SK-N-SH (cell line): ENCODE measurements at regions not wholly inside any gene's neighbourhood (a gene's known extent, or its start where the extent isn't known, plus 50 kb on each side); places are given as distances from the start of the nearest gene placed in this dataset.

Experiments
- CTCF ChIA-PET: fragments of 300-600, 350-600 bp; formaldehyde crosslinking; extraction: SDS; loops from one replicate; lab custom pipeline; 2021; lab: Yijun Ruan, JAX
- POLR2A ChIA-PET: fragments of 350-600 bp; sonication (Branson Sonifier 250); formaldehyde crosslinking; extraction: SDS; loops from one replicate; lab custom pipeline; 2020; ENCODE audit warnings: antibody characterized with exemption, inconsistent platforms; lab: Yijun Ruan, JAX
- DNase-seq: peaks from one replicate; pipeline ENCODE4 v3.0.0; 2012
- H2AFZ ChIP-seq: fragments of 200-600 bp; sonication (generic); 2 replicates; pipeline ENCODE4 v1.8.1; 2016; ENCODE audit warnings: antibody characterized with exemption, mild to moderate bottlenecking, low read depth
- H3F3A ChIP-seq: fragments of 200-600 bp; sonication (generic); replicated peaks from 2 replicates; pipeline ENCODE3; 2016; ENCODE audit warnings: antibody characterized with exemption, mild to moderate bottlenecking; ENCODE audit not compliant: insufficient read depth
- H3K27ac ChIP-seq, 2 experiments: fragments of 200-500 bp in 1 of 2; fragments of 200-600 bp in 1 of 2; sonication (Bioruptor generic) in 1 of 2; sonication (generic), shearing (Covaris generic) in 1 of 2; 2 replicates each; pipeline versions ENCODE4 v1.5.1 to v1.6.1; 2014 to 2016; ENCODE audit warnings: low read depth in 2 of 2, inconsistent platforms in 1 of 2, low read length in 1 of 2, mild to moderate bottlenecking in 1 of 2, mixed read lengths in 1 of 2
- H3K27me3 ChIP-seq: fragments of 200-600 bp; sonication (generic), shearing (Covaris generic); 2 replicates; pipeline ENCODE4 v1.6.1; 2016; ENCODE audit warnings: mixed run types; ENCODE audit not compliant: insufficient read depth
- H3K36me3 ChIP-seq, 2 experiments: fragments of 200-500 bp in 1 of 2; fragments of 200-600 bp in 1 of 2; sonication (Bioruptor generic) in 1 of 2; sonication (generic) in 1 of 2; replicated peaks in 1 of 2; 2 replicates each; pipeline versions ENCODE3 to v1.5.1; 2014 to 2016; ENCODE audit warnings: low read length in 1 of 2, mild to moderate bottlenecking in 1 of 2; ENCODE audit not compliant: insufficient read depth in 2 of 2, control insufficient read depth in 1 of 2
- H3K4me1 ChIP-seq, 2 experiments: fragments of 200-500 bp in 1 of 2; fragments of 200-600 bp in 1 of 2; sonication (Bioruptor generic) in 1 of 2; sonication (generic), shearing (Covaris generic) in 1 of 2; 2 replicates each; pipeline versions ENCODE4 v1.5.1 to v1.6.1; 2014 to 2016; ENCODE audit warnings: low read depth in 1 of 2, low read length in 1 of 2, mixed run types in 1 of 2; ENCODE audit not compliant: insufficient read depth in 2 of 2, control insufficient read depth in 1 of 2
- H3K4me2 ChIP-seq: fragments of 200-600 bp; sonication (generic), shearing (Covaris generic); 2 replicates; pipeline ENCODE4 v1.6.1; 2017; ENCODE audit warnings: mixed run types
- H3K4me3 ChIP-seq, 2 experiments: fragments of 200-500 bp in 1 of 2; fragments of 200-600 bp in 1 of 2; sonication (Bioruptor generic) in 1 of 2; sonication (generic), shearing (Covaris generic) in 1 of 2; 2 replicates each; pipeline versions ENCODE4 v1.5.1 to v1.8.1; 2014 to 2016; ENCODE audit warnings: low read depth in 2 of 2, inconsistent platforms in 1 of 2, low read length in 1 of 2, mild to moderate bottlenecking in 1 of 2, mixed read lengths in 1 of 2, moderate library complexity in 1 of 2
- H3K79me2 ChIP-seq: fragments of 200-600 bp; sonication (generic); 2 replicates; pipeline ENCODE4 v1.8.1; 2017; ENCODE audit warnings: mild to moderate bottlenecking; ENCODE audit not compliant: insufficient read depth
- H3K9ac ChIP-seq: fragments of 200-600 bp; sonication (generic); 2 replicates; pipeline ENCODE4 v1.6.1; 2017; ENCODE audit warnings: mixed run types
- H3K9me2 ChIP-seq: fragments of 200-600 bp; sonication (generic); 2 replicates; pipeline ENCODE4 v1.6.1; 2017; ENCODE audit warnings: mixed run types
- H3K9me3 ChIP-seq: fragments of 200-600 bp; sonication (generic); 2 replicates; pipeline ENCODE4 v1.6.1; 2017; ENCODE audit warnings: mixed run types, mild to moderate bottlenecking, moderate library complexity
- H4K20me1 ChIP-seq: fragments of 200-600 bp; sonication (generic); 2 replicates; pipeline ENCODE4 v1.6.1; 2017; ENCODE audit warnings: mild to moderate bottlenecking, mixed run types; ENCODE audit not compliant: insufficient read depth
- EP300 ChIP-seq, 2 experiments: IDR thresholded peaks; 2 replicates each; pipeline versions ENCODE4 v1.4.0 to v1.6.1; 2012; ENCODE audit warnings: borderline replicate concordance in 1 of 2, low read depth in 1 of 2, low read length in 1 of 2
- EZH2phosphoT487 ChIP-seq: fragments of 200-600 bp; sonication (generic); IDR thresholded peaks from 2 replicates; pipeline ENCODE4 v1.6.1; 2017; ENCODE audit warnings: low read depth, mixed run types, mild to moderate bottlenecking, antibody characterized with exemption, moderate library complexity, borderline replicate concordance
- FOXJ3 ChIP-seq: sonication (generic); formaldehyde crosslinking; IDR thresholded peaks from 2 replicates; pipeline ENCODE4 v1.5.1; 2020; ENCODE audit warnings: mild to moderate bottlenecking, missing genetic modification reagents
- FOXM1 ChIP-seq: IDR thresholded peaks from 2 replicates; pipeline ENCODE4 v1.4.0; 2012; ENCODE audit warnings: low read depth, mild to moderate bottlenecking
- NRF1 ChIP-seq: IDR thresholded peaks from 2 replicates; pipeline ENCODE4 v1.6.1; 2012; ENCODE audit warnings: low read depth, mild to moderate bottlenecking, low read length
- POLR2AphosphoS5 ChIP-seq: IDR thresholded peaks from 2 replicates; pipeline ENCODE4 v1.6.1; 2012; ENCODE audit warnings: low read depth, low read length
- RCOR1 ChIP-seq: fragments of 150-350 bp; IDR thresholded peaks from 2 replicates; pipeline ENCODE4 v1.6.1; 2017; ENCODE audit warnings: antibody characterized with exemption, low read length
- RFX5 ChIP-seq: IDR thresholded peaks from 2 replicates; pipeline ENCODE4 v1.6.1; 2012; ENCODE audit warnings: mild to moderate bottlenecking, improper control_type of control experiment, low read length
- SIN3A ChIP-seq: IDR thresholded peaks from 2 replicates; pipeline ENCODE4 v1.6.1; 2012; ENCODE audit warnings: low read depth, mild to moderate bottlenecking, low read length, moderate library complexity, borderline replicate concordance
- TCF12 ChIP-seq: IDR thresholded peaks from 2 replicates; pipeline ENCODE4 v1.4.0; 2012
- YY1 ChIP-seq: IDR thresholded peaks from 2 replicates; pipeline ENCODE4 v1.4.0; 2012; ENCODE audit warnings: low read depth, mild to moderate bottlenecking
- WGBS: methylation state at CpG from one replicate; pipeline ENCODE4 v1.1.6; 2017; ENCODE audit warnings: low lambda C conversion rate; 5-methylcytosine and 5-hydroxymethylcytosine counted together
- TF ChIP-seq, protein P1 (sequence below): fragments of 150-350 bp; IDR thresholded peaks from 2 replicates; pipeline ENCODE4 v1.6.1; 2016; ENCODE audit warnings: mild to moderate bottlenecking, low read depth, low read length
- TF ChIP-seq, protein P2 (sequence below): IDR thresholded peaks from 2 replicates; pipeline ENCODE4; 2012
- TF ChIP-seq, protein P3 (sequence below): IDR thresholded peaks from 2 replicates; pipeline ENCODE4 v1.6.1; 2012; ENCODE audit warnings: mild to moderate bottlenecking, low read depth, low read length, moderate library complexity
- TF ChIP-seq, protein P4 (sequence below): IDR thresholded peaks from 2 replicates; pipeline ENCODE4 v1.4.0; 2012; ENCODE audit warnings: low read depth, borderline replicate concordance
- TF ChIP-seq, protein P5 (sequence below): fragments of 150-350 bp; IDR thresholded peaks from 2 replicates; pipeline ENCODE4 v1.6.1; 2017; ENCODE audit warnings: antibody characterized with exemption, low read length, low read depth, borderline replicate concordance

DNA sequence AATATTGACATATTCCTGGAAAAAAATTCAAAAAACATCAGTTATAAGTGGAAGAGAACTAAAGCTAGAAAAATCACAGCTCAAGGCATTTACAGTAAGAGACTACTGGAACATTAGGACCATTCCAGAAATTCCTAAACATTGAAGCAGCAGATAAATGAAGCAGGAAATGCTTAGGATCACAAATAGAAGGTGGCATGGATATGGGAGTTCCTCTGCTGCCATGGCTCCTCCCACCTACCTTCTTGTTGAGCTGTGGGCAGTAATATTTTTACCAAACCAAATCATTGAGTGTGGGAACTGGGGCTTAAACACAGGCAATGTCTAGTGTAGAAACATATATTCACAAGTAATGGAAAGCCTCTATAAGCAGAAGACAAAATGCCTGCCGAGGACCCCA is 292.8 kb downstream of the ANKRD7 start:
- no peak overlapping the region for H3K9ac ChIP-seq
- ChIA-PET CTCF (interaction anchor here (0.6 to 1.5 kb wide), 3 partner anchors 14 to 39 kb away, joined by 3 to 4 read pairs (median 3); no protein-coding TSS in a partner anchor), POLR2A (no interaction called here)
- no peak overlapping the region for H2AFZ ChIP-seq
- H3K9me3 ChIP-seq: no peaks in the 10 kb centered on the region
- H3K27ac ChIP-seq: no peak overlapping the region
- no peaks in the 10 kb centered on the region for H3K27me3 ChIP-seq
- 31% methylated on average over 1 of the region's 1 CpG for WGBS
- no peaks in the 10 kb centered on the region for H3K4me1 ChIP-seq
- no peaks in the 10 kb centered on the region for H4K20me1 ChIP-seq
- no peak overlapping the region for H3K4me2 ChIP-seq
- no peaks in the 10 kb centered on the region for H3K9me2 ChIP-seq
- no peaks in the 10 kb centered on the region for H3K79me2 ChIP-seq
- TF ChIP-seq, protein P1, sequence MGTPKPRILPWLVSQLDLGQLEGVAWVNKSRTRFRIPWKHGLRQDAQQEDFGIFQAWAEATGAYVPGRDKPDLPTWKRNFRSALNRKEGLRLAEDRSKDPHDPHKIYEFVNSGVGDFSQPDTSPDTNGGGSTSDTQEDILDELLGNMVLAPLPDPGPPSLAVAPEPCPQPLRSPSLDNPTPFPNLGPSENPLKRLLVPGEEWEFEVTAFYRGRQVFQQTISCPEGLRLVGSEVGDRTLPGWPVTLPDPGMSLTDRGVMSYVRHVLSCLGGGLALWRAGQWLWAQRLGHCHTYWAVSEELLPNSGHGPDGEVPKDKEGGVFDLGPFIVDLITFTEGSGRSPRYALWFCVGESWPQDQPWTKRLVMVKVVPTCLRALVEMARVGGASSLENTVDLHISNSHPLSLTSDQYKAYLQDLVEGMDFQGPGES: no peak
- TF ChIP-seq, protein P2, sequence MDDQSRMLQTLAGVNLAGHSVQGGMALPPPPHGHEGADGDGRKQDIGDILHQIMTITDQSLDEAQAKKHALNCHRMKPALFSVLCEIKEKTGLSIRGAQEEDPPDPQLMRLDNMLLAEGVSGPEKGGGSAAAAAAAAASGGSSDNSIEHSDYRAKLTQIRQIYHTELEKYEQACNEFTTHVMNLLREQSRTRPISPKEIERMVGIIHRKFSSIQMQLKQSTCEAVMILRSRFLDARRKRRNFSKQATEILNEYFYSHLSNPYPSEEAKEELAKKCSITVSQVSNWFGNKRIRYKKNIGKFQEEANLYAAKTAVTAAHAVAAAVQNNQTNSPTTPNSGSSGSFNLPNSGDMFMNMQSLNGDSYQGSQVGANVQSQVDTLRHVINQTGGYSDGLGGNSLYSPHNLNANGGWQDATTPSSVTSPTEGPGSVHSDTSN: no peak
- no peak for DNase-seq
- H3K4me3 ChIP-seq: no peak overlapping the region
- H3F3A ChIP-seq: no peaks in the 10 kb centered on the region
- no peaks in the 10 kb centered on the region for H3K36me3 ChIP-seq

DNA sequence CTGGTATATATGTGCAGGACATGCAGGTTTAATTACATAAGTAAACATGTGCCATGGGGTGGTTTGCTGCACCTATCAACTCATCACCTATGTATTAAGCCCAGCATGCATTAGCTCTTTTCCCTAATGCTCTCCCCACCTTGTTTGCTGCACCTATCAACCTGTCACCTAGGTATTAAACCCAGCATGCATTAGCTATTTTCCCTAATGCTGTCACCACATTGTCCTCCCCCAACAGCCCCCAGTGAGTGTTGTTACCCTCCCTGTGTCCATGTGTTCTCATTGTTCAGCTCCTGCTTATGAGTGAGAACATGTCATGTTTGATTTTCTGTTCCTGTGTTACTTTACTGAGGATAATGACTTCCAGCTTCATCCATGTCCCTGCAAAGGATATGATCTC is 300.5 kb downstream of the ANKRD7 start:
- Histone ChIP-seq H2AFZ (no peak overlapping the region), H3K36me3 (no peaks in the 10 kb centered on the region), H4K20me1 (no peaks in the 10 kb centered on the region), H3F3A (no peaks in the 10 kb centered on the region), H3K79me2 (no peaks in the 10 kb centered on the region), H3K27ac (no peak overlapping the region), H3K4me3 (no peak overlapping the region), H3K9ac (no peak overlapping the region), H3K27me3 (no peaks in the 10 kb centered on the region), H3K4me1 (no peaks in the 10 kb centered on the region), H3K9me2 (no peaks in the 10 kb centered on the region), H3K4me2 (no peak overlapping the region), H3K9me3 (no peaks in the 10 kb centered on the region)
- ChIA-PET POLR2A (no interaction called here), CTCF (no interaction called here)
- DNase-seq: no peak
- TF ChIP-seq FOXJ3 (CRISPR knock-in tag): no peak
- TF ChIP-seq, protein P3, sequence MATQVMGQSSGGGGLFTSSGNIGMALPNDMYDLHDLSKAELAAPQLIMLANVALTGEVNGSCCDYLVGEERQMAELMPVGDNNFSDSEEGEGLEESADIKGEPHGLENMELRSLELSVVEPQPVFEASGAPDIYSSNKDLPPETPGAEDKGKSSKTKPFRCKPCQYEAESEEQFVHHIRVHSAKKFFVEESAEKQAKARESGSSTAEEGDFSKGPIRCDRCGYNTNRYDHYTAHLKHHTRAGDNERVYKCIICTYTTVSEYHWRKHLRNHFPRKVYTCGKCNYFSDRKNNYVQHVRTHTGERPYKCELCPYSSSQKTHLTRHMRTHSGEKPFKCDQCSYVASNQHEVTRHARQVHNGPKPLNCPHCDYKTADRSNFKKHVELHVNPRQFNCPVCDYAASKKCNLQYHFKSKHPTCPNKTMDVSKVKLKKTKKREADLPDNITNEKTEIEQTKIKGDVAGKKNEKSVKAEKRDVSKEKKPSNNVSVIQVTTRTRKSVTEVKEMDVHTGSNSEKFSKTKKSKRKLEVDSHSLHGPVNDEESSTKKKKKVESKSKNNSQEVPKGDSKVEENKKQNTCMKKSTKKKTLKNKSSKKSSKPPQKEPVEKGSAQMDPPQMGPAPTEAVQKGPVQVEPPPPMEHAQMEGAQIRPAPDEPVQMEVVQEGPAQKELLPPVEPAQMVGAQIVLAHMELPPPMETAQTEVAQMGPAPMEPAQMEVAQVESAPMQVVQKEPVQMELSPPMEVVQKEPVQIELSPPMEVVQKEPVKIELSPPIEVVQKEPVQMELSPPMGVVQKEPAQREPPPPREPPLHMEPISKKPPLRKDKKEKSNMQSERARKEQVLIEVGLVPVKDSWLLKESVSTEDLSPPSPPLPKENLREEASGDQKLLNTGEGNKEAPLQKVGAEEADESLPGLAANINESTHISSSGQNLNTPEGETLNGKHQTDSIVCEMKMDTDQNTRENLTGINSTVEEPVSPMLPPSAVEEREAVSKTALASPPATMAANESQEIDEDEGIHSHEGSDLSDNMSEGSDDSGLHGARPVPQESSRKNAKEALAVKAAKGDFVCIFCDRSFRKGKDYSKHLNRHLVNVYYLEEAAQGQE: no peak
- no peak for TF ChIP-seq SIN3A
- TF ChIP-seq EZH2phosphoT487: no peak
- TF ChIP-seq, protein P4, sequence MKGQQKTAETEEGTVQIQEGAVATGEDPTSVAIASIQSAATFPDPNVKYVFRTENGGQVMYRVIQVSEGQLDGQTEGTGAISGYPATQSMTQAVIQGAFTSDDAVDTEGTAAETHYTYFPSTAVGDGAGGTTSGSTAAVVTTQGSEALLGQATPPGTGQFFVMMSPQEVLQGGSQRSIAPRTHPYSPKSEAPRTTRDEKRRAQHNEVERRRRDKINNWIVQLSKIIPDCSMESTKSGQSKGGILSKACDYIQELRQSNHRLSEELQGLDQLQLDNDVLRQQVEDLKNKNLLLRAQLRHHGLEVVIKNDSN: no peak
- TF ChIP-seq YY1: no peak
- no peak for TF ChIP-seq RCOR1
- TF ChIP-seq, protein P5, sequence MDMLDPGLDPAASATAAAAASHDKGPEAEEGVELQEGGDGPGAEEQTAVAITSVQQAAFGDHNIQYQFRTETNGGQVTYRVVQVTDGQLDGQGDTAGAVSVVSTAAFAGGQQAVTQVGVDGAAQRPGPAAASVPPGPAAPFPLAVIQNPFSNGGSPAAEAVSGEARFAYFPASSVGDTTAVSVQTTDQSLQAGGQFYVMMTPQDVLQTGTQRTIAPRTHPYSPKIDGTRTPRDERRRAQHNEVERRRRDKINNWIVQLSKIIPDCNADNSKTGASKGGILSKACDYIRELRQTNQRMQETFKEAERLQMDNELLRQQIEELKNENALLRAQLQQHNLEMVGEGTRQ: no peak
- no peak for TF ChIP-seq TCF12
- TF ChIP-seq NRF1: no peak
- TF ChIP-seq POLR2AphosphoS5: no peak
- TF ChIP-seq FOXM1: no peak
- TF ChIP-seq EP300 (IDR thresholded peaks at IDR 0.05; ENCODE audit: borderline replicate concordance in 1 of 2, low read depth in 1 of 2, low read length in 1 of 2): no peak
- no peak for TF ChIP-seq RFX5
